Omental fat pad (tissue), 3 donors: ENCODE measurements at regions not wholly inside any gene's neighbourhood (a gene's known extent, or its start where the extent isn't known, plus 50 kb on each side); places are given as distances from the start of the nearest gene placed in this dataset.

Experiments used
- ATAC-seq: fragments of 150-250 bp; one replicate; pipeline ENCODE4 v1.9.1; 2016; ENCODE audit warnings: mild to moderate bottlenecking, moderate library complexity; ENCODE audit not compliant: low FRiP score
- DNase-seq: peaks from one replicate; pipeline ENCODE4 v3.0.0-alpha.2; 2019; ENCODE audit warnings: low spot score
- TF ChIP-seq, protein P1 (sequence below), 3 donors: fragments of 450-650 bp; IDR thresholded peaks; one replicate each; pipeline ENCODE4 v1.5.1; 2016 to 2017; ENCODE audit warnings: antibody characterized with exemption in 3 of 3, mild to moderate bottlenecking in 3 of 3, moderate library complexity in 2 of 3

DNA sequence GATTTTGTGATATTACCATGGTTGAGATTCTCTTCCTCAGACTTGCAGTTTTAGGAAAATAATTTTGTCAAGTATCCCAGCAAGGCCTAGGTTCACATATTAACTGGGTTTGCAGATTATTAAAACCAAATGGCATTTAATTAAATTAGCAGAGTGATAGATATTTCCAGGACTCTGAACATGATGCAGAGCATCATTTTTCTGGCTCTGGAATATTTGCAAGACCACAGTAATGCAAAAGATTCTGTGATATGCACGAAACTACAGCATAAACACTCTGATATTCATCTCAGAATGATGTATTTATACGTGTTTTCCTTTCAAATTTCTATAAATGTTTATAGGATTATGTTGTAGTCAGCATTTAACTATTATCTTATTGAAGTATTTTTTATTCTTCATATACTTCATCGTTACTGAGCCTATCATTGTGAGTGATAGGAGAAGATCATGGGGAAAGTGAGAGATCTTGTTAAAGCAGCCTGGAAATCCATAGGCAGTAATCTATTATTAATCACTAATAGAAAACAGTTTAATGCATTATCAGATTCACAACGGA is 1245.6 kb downstream of the OTOL1 start:
- TF ChIP-seq, protein P1, sequence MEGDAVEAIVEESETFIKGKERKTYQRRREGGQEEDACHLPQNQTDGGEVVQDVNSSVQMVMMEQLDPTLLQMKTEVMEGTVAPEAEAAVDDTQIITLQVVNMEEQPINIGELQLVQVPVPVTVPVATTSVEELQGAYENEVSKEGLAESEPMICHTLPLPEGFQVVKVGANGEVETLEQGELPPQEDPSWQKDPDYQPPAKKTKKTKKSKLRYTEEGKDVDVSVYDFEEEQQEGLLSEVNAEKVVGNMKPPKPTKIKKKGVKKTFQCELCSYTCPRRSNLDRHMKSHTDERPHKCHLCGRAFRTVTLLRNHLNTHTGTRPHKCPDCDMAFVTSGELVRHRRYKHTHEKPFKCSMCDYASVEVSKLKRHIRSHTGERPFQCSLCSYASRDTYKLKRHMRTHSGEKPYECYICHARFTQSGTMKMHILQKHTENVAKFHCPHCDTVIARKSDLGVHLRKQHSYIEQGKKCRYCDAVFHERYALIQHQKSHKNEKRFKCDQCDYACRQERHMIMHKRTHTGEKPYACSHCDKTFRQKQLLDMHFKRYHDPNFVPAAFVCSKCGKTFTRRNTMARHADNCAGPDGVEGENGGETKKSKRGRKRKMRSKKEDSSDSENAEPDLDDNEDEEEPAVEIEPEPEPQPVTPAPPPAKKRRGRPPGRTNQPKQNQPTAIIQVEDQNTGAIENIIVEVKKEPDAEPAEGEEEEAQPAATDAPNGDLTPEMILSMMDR (IDR thresholded peaks at IDR 0.05) = no peak
- DNase-seq = no peak
- no peak for ATAC-seq

DNA sequence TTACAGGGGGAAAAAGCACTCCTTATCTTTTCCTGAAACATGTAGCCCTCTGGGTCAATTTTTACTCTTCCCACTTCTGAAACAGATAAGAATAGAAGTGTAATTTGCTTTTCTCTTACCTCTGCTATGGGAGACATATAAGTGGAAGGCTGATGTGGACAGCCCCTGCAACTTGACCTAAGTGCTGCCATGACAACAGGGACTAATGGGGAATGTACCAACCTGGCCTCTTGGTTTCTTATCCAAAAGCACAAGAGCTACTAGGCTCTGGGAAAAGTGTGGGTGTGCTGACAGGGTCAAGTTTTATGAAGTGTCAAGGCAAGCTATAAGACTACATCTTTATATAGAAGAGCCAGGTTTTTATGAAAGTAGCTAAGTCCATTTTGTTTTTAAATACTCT is 1246.5 kb downstream of the OTOL1 start:
- TF ChIP-seq, protein P1 (IDR thresholded peaks at IDR 0.05) = no peak
- DNase-seq (no peak), ATAC-seq (no peak)

DNA sequence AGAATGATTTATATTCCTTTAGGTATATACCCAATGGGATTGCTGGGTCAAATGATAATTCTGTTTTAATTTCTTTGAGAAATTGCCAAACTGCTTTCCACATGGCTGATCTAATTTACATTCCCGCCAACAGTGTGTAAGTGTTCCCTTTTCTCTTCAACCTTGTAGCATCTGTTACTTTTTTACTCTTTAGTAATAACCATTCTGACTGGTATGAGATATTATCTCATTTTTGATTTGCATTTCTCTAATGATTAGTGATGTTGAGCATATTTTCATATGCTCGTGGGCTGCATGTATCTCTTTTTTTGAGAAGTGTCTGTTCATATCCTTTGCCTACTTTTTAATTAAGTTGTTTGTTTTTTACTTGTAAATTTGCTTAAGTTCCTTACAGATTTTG is 1264.2 kb downstream of the OTOL1 start:
- TF ChIP-seq, protein P1 (IDR thresholded peaks at IDR 0.05) = no peak
- ATAC-seq (no peak), DNase-seq (no peak)

DNA sequence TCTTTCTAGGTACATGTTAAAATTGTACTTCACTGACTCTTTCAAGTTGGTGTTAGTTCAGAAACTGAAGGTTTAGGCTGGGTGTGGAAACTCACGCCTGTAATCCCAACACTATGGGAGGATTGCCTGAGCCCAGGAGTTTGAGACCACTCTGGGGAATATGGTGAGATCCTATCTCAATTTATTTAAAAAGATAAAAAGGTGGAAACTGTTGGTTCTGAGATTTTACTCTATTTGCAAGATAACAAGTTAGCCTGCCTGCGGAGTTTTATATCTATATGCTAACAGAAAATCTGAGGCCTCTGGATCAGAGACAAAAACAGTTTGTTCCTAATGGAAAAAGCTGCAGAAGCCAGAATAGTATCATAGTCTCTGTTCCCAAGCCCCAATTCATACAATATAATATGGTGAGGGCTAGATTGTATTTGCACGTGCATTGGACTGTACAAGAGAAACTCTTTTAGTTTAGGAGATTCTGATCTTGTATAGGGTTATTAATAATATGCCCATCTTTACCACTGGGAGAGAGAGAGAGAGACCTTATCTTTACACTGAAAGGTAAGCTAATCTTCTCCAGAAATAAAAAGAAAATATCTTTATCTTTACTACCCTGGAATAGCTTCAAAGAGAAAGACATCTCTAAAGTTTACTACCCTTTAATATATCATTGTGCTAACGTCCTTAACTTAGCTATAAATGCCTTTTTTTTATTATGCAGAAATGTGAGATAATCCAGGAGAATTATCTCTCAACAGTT is 1267.6 kb downstream of the OTOL1 start:
- no peak for DNase-seq
- no peak for ATAC-seq
- TF ChIP-seq, protein P1 (IDR thresholded peaks at IDR 0.05) = no peak

DNA sequence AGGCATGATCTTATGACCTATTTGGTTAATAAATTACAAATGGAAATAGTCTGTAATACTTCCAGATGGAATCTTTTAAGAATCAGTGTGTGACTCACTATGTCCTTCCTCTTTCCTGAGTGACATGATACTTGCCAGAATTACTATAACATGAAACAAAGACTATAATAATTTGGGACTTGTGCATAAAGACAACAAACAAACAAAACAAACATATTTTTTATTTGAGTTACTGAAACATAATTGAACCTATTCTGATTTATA is 1268.1 kb downstream of the OTOL1 start:
- TF ChIP-seq, protein P1 (IDR thresholded peaks at IDR 0.05) = no peak
- ATAC-seq (no peak), DNase-seq (no peak)

DNA sequence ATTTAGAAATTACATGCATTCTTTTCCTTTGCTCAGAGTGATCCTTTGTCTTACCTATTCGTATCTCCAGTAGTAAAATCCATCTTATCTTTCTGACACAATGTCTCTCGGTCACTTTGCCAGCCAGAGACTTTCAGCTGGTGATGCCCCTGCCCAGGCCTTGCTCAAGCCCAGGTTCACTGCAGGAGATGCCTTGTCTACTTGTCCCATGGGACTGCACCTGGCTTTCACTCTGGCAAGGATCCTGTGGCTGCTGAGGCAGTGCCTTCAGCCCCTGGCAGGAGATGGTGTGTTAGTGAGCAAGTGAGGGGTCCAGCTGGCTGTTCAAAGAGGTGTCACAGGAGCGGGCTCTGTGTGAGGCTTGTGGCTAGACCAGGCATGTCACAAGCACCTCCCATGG is 1268.9 kb downstream of the OTOL1 start:
- TF ChIP-seq, protein P1 (IDR thresholded peaks at IDR 0.05) = no peak
- DNase-seq = no peak
- ATAC-seq = no peak

DNA sequence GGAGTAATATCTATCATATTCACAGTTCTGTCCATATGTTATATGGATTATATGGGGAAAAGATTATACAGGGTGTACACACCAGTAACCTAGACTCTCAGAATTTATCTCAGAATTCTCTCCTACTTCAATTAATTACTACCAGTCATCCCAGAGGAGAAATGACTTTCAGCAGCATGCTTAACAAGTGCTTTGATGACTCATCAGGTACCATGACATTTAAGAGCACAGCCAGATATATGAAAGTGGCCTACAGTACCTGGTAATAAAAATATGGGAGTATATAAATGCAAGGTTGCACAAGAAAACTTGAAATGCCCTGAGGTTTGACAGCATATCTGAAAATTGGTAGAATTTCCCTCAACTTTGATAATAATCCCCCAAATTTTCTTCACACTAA is 1273.0 kb downstream of the OTOL1 start:
- TF ChIP-seq, protein P1 (IDR thresholded peaks at IDR 0.05) = no peak
- DNase-seq (no peak), ATAC-seq (no peak)
